ENCODE measurements at regions not wholly inside any gene's neighbourhood (a gene's known extent, or its start where the extent isn't known, plus 50 kb on each side); places are given as distances from the start of the nearest gene placed in this dataset.

GRCh38 chr13:74084375-74084935, 49.7 kb downstream of the KLF12 start:
- no peak overlapping the region for H2AFZ ChIP-seq (replicated peaks; ENCODE audit: low read length, poor library complexity)
- CTCF ChIA-PET: no interaction called here
- TF ChIP-seq ELK1 (IDR thresholded peaks at IDR 0.05; ENCODE audit: borderline replicate concordance, low read depth, low read length) (no peak), SMC3 (IDR thresholded peaks at IDR 0.05; ENCODE audit: low read depth, low read length) (no peak), NFE2L2 (IDR thresholded peaks at IDR 0.05; ENCODE audit: low read depth, low read length) (no peak), BHLHE40 (IDR thresholded peaks at IDR 0.05; ENCODE audit: low read depth, low read length) (no peak), USF2 (IDR thresholded peaks at IDR 0.05; ENCODE audit: low read depth, low read length) (no peak), RCOR1 (IDR thresholded peaks at IDR 0.05; ENCODE audit: insufficient replicate concordance, low read length) (no peak), MAFK (IDR thresholded peaks at IDR 0.05; ENCODE audit: low read depth, low read length) (no peak), RAD21 (IDR thresholded peaks at IDR 0.05; ENCODE audit: low read length) (no peak), RFX5 (IDR thresholded peaks at IDR 0.05; ENCODE audit: low read depth, low read length) (no peak)
- H3K27me3 ChIP-seq (ENCODE audit: control insufficient read depth, insufficient read depth, low read length): no peaks in the 10 kb centered on the region
- BruUV-seq (replicated peaks): no TSS peak
- no peak overlapping the region for H3K23ac ChIP-seq (ENCODE audit: low read depth, low read length)
- no peak overlapping the region for H2BK15ac ChIP-seq (ENCODE audit: low read depth, low read length)
- H3K9me3 ChIP-seq (ENCODE audit: control insufficient read depth, insufficient read depth, low read length): no peaks in the 10 kb centered on the region
- peaks cover 4% of the 10 kb centered on the region for H3K9me1 ChIP-seq (ENCODE audit: insufficient read depth, low read length)
- H2AK9ac ChIP-seq (replicated peaks; ENCODE audit: low read depth, low read length, poor library complexity): no peak overlapping the region
- H3K4ac ChIP-seq (ENCODE audit: low read depth, low read length): no peak overlapping the region
- H3K14ac ChIP-seq (replicated peaks; ENCODE audit: low read depth, low read length): no peak overlapping the region
- no peak overlapping the region for H2AK5ac ChIP-seq (ENCODE audit: low read depth, low read length)
- no peak overlapping the region for H3K27ac ChIP-seq (ENCODE audit: insufficient read depth, low read length)
- no peak overlapping the region for H2BK5ac ChIP-seq (ENCODE audit: low read depth, low read length, poor library complexity, severe bottlenecking)
- H3K56ac ChIP-seq (ENCODE audit: extremely low read depth, insufficient read depth, low read length): no peak overlapping the region
- H4K5ac ChIP-seq (ENCODE audit: low read depth, low read length): no peak overlapping the region
- no peak for ATAC-seq (ENCODE audit: low read depth)
- peaks cover 22% of the 10 kb centered on the region; the same call in 1 of the 2 replicates for H4K20me1 ChIP-seq (ENCODE audit: insufficient read depth, low read length)
- POLR2A ChIA-PET (ENCODE audit: unreplicated experiment): no interaction called here
- WGBS, 2 experiments (ENCODE audit: extremely low coverage in 2 of 2, insufficient read length in 1 of 2): no CpG with 5 or more reads among the region's 4 CpGs
- H3K9ac ChIP-seq (ENCODE audit: low read depth, low read length): no peak overlapping the region
- no peak overlapping the region for H4K91ac ChIP-seq (ENCODE audit: insufficient read depth, low read depth, low read length)
- no peak overlapping the region for H4K8ac ChIP-seq (ENCODE audit: low read depth in 2 of 2, low read length in 2 of 2)
- H2BK20ac ChIP-seq (ENCODE audit: low read depth, low read length): no peak overlapping the region
- H3K36me3 ChIP-seq (ENCODE audit: control insufficient read depth, insufficient read depth, low read length): no peaks in the 10 kb centered on the region
- no peak for DNase-seq
- dilution Hi-C loops (cut with HindIII; ENCODE audit: low sequenced_read_pairs, unreplicated experiment): no loop called here
- peaks cover 51 to 67% of the 10 kb centered on the region in 2 experiments for H3K79me1 ChIP-seq (ENCODE audit: low read depth in 1 of 2, low read length in 2 of 2)
- peaks cover 5% of the 10 kb centered on the region; the same call in 1 of the 2 replicates for H3K4me1 ChIP-seq (ENCODE audit: control insufficient read depth, insufficient read depth, low read length)
- in situ Hi-C loops (cut with MboI; ENCODE audit: low sequenced_read_pairs): no loop called here
- no peak overlapping the region for H3K4me2 ChIP-seq (ENCODE audit: low read depth, low read length)
- intact Hi-C loops (cut with micrococcal nuclease): no loop called here
- no peak overlapping the region for H3K4me3 ChIP-seq (ENCODE audit: insufficient read depth, low read depth, low read length)
- no peak overlapping the region for H2BK120ac ChIP-seq (ENCODE audit: low read depth, low read length)
- H3K18ac ChIP-seq (ENCODE audit: low read depth, low read length): no peak overlapping the region
